Caco-2 (cell line): ENCODE measurements at regions not wholly inside any gene's neighbourhood (a gene's known extent, or its start where the extent isn't known, plus 50 kb on each side); places are given as distances from the start of the nearest gene placed in this dataset.

Experiments used
- BruUV-seq: library from RNA; stranded (reverse); fragments of 400-500 nt; replicated peaks from 2 replicates; lab custom pipeline; 2021; lab: Mats Ljungman, UMichigan
- CTCF ChIA-PET: fragments of 300-600 bp; sonication (Branson Sonifier 250); formaldehyde crosslinking; loops from one replicate; lab custom pipeline; 2022; ENCODE audit warnings: antibody characterized with exemption; lab: Charles Lee
- POLR2A ChIA-PET: fragments of 300-600 bp; sonication (Branson Sonifier 250); formaldehyde crosslinking; loops from one replicate; lab custom pipeline; 2022; ENCODE audit warnings: antibody characterized with exemption; lab: Charles Lee
- DNase-seq, 2 experiments: peaks; one replicate each; pipeline versions ENCODE4 v3.0.0 to v3.0.0-alpha.2; 2020 to 2022
- H3K27me3 ChIP-seq: replicated peaks from 2 replicates; pipeline ENCODE4 v1.6.0; 2011; ENCODE audit warnings: low read length; ENCODE audit not compliant: control insufficient read depth, insufficient read depth
- H3K36me3 ChIP-seq: 2 replicates; pipeline ENCODE4 v1.5.1; 2011; ENCODE audit warnings: low read length; ENCODE audit not compliant: control insufficient read depth, insufficient read depth
- H3K4me1 ChIP-seq: fragments of 250-450 bp; sonication (Bioruptor Pico); 2 replicates; pipeline ENCODE4 v1.5.1; 2020; ENCODE audit warnings: mild to moderate bottlenecking
- H3K4me3 ChIP-seq: 2 replicates; pipeline ENCODE4 v1.5.1; 2011; ENCODE audit warnings: low read depth, mild to moderate bottlenecking, control low read depth, low read length
- H3K9me3 ChIP-seq: fragments of 250-450 bp; sonication (Bioruptor Pico); 2 replicates; pipeline ENCODE4 v1.5.1; 2020; ENCODE audit warnings: mild to moderate bottlenecking, moderate library complexity
- H3K27ac Mint-ChIP-seq: one replicate; pipeline ENCODE4 v1.8.0; 2022; ENCODE audit warnings: mixed read lengths; ENCODE audit not compliant: unreplicated experiment
- H3K27me3 Mint-ChIP-seq: one replicate; pipeline ENCODE4 v1.8.0; 2022; ENCODE audit warnings: mixed read lengths; ENCODE audit not compliant: insufficient read depth, unreplicated experiment
- H3K36me3 Mint-ChIP-seq: one replicate; pipeline ENCODE4 v1.8.0; 2022; ENCODE audit warnings: mild to moderate bottlenecking, mixed read lengths; ENCODE audit not compliant: insufficient read depth, unreplicated experiment
- H3K4me1 Mint-ChIP-seq: one replicate; pipeline ENCODE4 v1.8.0; 2022; ENCODE audit warnings: low read depth, mixed read lengths; ENCODE audit not compliant: unreplicated experiment
- H3K4me3 Mint-ChIP-seq: one replicate; pipeline ENCODE4 v1.8.0; 2022; ENCODE audit warnings: mild to moderate bottlenecking, moderate library complexity, mixed read lengths; ENCODE audit not compliant: unreplicated experiment
- H3K9me3 Mint-ChIP-seq: one replicate; pipeline ENCODE4 v1.8.0; 2022; ENCODE audit warnings: mixed read lengths; ENCODE audit not compliant: unreplicated experiment
- intact Hi-C: fragments of 100-400 bp; cut with micrococcal nuclease; formaldehyde crosslinking; loops from one replicate; pipeline ENCODE4 v1.10.0; 2022; ENCODE audit not compliant: unreplicated experiment
- TF ChIP-seq, protein P1 (sequence below), 2 experiments: fragments of 200-600 bp in 1 of 2; IDR thresholded peaks; 1 replicate in 1 of 2; 2 replicates in 1 of 2; pipeline versions ENCODE4 v1.5.1 to v1.8.0; 2011 to 2022; ENCODE audit warnings: antibody characterized with exemption in 1 of 2, control low read depth in 1 of 2, inconsistent platforms in 1 of 2, low read depth in 1 of 2, low read length in 1 of 2, mild to moderate bottlenecking in 1 of 2, moderate library complexity in 1 of 2; ENCODE audit not compliant: insufficient read depth in 1 of 2, severe bottlenecking in 1 of 2, unreplicated experiment in 1 of 2

DNA sequence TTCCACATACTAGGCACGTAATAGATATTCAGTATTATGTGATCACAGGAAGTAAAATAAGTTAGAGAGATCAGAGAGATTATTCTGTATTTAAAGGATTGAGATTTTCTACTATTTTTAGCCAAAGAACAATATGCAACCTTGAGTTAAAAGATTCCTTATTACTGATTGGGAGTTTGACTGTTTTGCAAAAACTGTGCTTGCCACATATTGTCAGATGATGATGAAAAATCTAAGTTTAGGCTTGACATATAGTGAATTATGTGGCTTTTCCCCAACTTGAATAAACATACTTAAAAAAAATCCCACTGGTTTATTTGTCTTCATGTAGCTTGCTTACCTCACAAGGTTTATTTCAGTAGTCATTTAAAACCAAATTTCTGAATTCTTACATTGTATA lies 194.4 kb downstream of the KCNRG start:
- Mint-ChIP-seq H3K27me3 (no peaks in the 10 kb centered on the region), H3K4me1 (peaks cover 7% of the 10 kb centered on the region), H3K4me3 (no peak overlapping the region), H3K9me3 (peaks cover 29% of the 10 kb centered on the region), H3K27ac (no peak overlapping the region), H3K36me3 (no peaks in the 10 kb centered on the region)
- H3K36me3 ChIP-seq: peaks cover 1% of the 10 kb centered on the region; the same call in 1 of the 2 replicates
- no peak overlapping the region for H3K4me3 ChIP-seq
- intact Hi-C loops: no loop called here
- no peak for DNase-seq
- no TSS peak for BruUV-seq
- peaks cover 18% of the 10 kb centered on the region for H3K9me3 ChIP-seq
- TF ChIP-seq, protein P1, sequence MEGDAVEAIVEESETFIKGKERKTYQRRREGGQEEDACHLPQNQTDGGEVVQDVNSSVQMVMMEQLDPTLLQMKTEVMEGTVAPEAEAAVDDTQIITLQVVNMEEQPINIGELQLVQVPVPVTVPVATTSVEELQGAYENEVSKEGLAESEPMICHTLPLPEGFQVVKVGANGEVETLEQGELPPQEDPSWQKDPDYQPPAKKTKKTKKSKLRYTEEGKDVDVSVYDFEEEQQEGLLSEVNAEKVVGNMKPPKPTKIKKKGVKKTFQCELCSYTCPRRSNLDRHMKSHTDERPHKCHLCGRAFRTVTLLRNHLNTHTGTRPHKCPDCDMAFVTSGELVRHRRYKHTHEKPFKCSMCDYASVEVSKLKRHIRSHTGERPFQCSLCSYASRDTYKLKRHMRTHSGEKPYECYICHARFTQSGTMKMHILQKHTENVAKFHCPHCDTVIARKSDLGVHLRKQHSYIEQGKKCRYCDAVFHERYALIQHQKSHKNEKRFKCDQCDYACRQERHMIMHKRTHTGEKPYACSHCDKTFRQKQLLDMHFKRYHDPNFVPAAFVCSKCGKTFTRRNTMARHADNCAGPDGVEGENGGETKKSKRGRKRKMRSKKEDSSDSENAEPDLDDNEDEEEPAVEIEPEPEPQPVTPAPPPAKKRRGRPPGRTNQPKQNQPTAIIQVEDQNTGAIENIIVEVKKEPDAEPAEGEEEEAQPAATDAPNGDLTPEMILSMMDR (IDR thresholded peaks at IDR 0.05; ENCODE audit: insufficient read depth in 1 of 2, low read depth in 1 of 2, low read length in 1 of 2, severe bottlenecking in 1 of 2, unreplicated experiment in 1 of 2): no peak
- no peaks in the 10 kb centered on the region; the same call in 1 of the 2 replicates for H3K4me1 ChIP-seq
- POLR2A ChIA-PET: no interaction called here
- CTCF ChIA-PET: no interaction called here
- H3K27me3 ChIP-seq: no peaks in the 10 kb centered on the region

DNA sequence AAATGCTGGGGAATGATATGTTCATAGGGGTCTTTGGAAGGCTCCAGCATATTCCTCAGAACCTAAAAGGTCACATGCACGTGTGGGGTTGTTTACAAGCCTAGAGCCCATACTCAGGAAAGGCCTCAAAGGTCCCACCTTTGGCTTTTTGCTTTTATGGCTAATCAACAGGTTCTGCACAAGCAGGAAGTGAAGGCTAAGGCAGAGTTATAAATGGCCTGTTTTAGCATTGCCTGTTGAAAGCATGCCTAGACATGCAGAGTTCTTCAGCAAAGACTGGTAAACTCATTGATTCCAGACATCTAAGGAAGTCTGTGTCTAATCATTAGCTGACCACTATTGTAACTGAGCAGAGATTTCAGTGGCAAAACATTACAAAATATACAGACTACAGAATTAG lies 198.3 kb downstream of the KCNRG start:
- H3K27me3 Mint-ChIP-seq: no peaks in the 10 kb centered on the region
- peaks cover 51% of the 10 kb centered on the region for H3K9me3 Mint-ChIP-seq
- Histone ChIP-seq H3K4me3 (no peak overlapping the region), H3K27me3 (no peaks in the 10 kb centered on the region), H3K9me3 (peaks cover 31% of the 10 kb centered on the region), H3K4me1 (no peaks in the 10 kb centered on the region; the same call in 1 of the 2 replicates), H3K36me3 (no peaks in the 10 kb centered on the region)
- peaks cover 5% of the 10 kb centered on the region for H3K4me1 Mint-ChIP-seq
- BruUV-seq: no TSS peak
- H3K4me3 Mint-ChIP-seq: no peak overlapping the region
- intact Hi-C loops: no loop called here
- POLR2A ChIA-PET: no interaction called here
- no peak for DNase-seq
- H3K36me3 Mint-ChIP-seq: peaks cover 7% of the 10 kb centered on the region
- H3K27ac Mint-ChIP-seq: no peak overlapping the region
- CTCF ChIA-PET: no interaction called here
- TF ChIP-seq, protein P1 (IDR thresholded peaks at IDR 0.05; ENCODE audit: insufficient read depth in 1 of 2, low read depth in 1 of 2, low read length in 1 of 2, severe bottlenecking in 1 of 2, unreplicated experiment in 1 of 2): no peak

DNA sequence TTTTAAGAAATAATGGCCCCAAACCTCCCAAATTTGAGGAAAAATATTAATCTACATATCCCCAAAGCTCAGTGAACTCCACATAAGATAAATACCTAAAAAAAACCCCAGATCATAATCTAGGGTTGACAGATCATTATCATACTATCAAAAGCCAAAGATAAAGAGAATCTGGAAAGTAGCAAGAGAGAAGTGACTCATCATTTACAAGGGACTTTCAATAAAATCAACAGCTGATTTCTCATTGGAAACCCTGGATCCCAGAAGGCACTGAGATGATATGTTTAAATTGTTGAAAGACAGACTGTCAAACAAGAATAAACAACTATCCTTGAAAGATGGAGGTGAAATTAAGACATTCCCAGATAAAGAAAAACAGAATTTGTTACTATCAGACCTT lies 199.3 kb downstream of the KCNRG start:
- no peak overlapping the region for H3K4me3 Mint-ChIP-seq
- Histone ChIP-seq H3K36me3 (no peaks in the 10 kb centered on the region), H3K4me3 (no peak overlapping the region), H3K4me1 (no peaks in the 10 kb centered on the region), H3K9me3 (peaks cover 31% of the 10 kb centered on the region), H3K27me3 (no peaks in the 10 kb centered on the region)
- DNase-seq: no peak
- H3K9me3 Mint-ChIP-seq: peaks cover 51% of the 10 kb centered on the region
- H3K27ac Mint-ChIP-seq: no peak overlapping the region
- no peaks in the 10 kb centered on the region for H3K27me3 Mint-ChIP-seq
- intact Hi-C loops: no loop called here
- CTCF ChIA-PET: no interaction called here
- TF ChIP-seq, protein P1 (IDR thresholded peaks at IDR 0.05; ENCODE audit: insufficient read depth in 1 of 2, low read depth in 1 of 2, low read length in 1 of 2, severe bottlenecking in 1 of 2, unreplicated experiment in 1 of 2): no peak
- no peaks in the 10 kb centered on the region for H3K4me1 Mint-ChIP-seq
- POLR2A ChIA-PET: no interaction called here
- H3K36me3 Mint-ChIP-seq: peaks cover 7% of the 10 kb centered on the region
- no TSS peak for BruUV-seq
